Smooth muscle cell (in vitro differentiated cells): ENCODE measurements at regions not wholly inside any gene's neighbourhood (a gene's known extent, or its start where the extent isn't known, plus 50 kb on each side); places are given as distances from the start of the nearest gene placed in this dataset.

ENCODE experiments used
- DNase-seq: peaks from one replicate; lab custom pipeline; 2025; ENCODE audit not compliant: unreplicated experiment; lab: John Stamatoyannopoulos, UW
- H2AFZ ChIP-seq: fragments of 200-600 bp; sonication (generic); 2 replicates; pipeline ENCODE4 v1.6.0; 2016; ENCODE audit warnings: antibody characterized with exemption, low read depth, mild to moderate bottlenecking
- H3F3A ChIP-seq: fragments of 200-600 bp; sonication (generic); 2 replicates; pipeline ENCODE4 v1.6.0; 2017; ENCODE audit warnings: antibody characterized with exemption, low read depth
- H3K27ac ChIP-seq: fragments of 200-600 bp; sonication (generic); 2 replicates; pipeline ENCODE4 v1.5.1; 2016; ENCODE audit warnings: low read depth, mild to moderate bottlenecking
- H3K27me3 ChIP-seq: fragments of 200-600 bp; sonication (generic); 2 replicates; pipeline ENCODE4 v1.6.1; 2016; ENCODE audit warnings: low read depth, mild to moderate bottlenecking
- H3K36me3 ChIP-seq: fragments of 200-600 bp; sonication (generic); 2 replicates; pipeline ENCODE4 v1.5.1; 2016; ENCODE audit warnings: low read depth
- H3K4me1 ChIP-seq: fragments of 200-600 bp; sonication (generic); 2 replicates; pipeline ENCODE4 v1.5.1; 2016; ENCODE audit warnings: low read depth
- H3K4me2 ChIP-seq: fragments of 200-600 bp; sonication (generic); 2 replicates; pipeline ENCODE4 v1.6.0; 2016; ENCODE audit warnings: mild to moderate bottlenecking
- H3K4me3 ChIP-seq: fragments of 200-600 bp; sonication (generic); 2 replicates; pipeline ENCODE4 v1.5.1; 2016; ENCODE audit warnings: mild to moderate bottlenecking
- H3K79me2 ChIP-seq: fragments of 200-600 bp; sonication (generic); 2 replicates; pipeline ENCODE4 v1.6.0; 2016; ENCODE audit warnings: low read depth, mild to moderate bottlenecking
- H3K9ac ChIP-seq: fragments of 200-600 bp; sonication (generic); 2 replicates; pipeline ENCODE4 v1.6.0; 2016; ENCODE audit warnings: low read depth
- H3K9me3 ChIP-seq: fragments of 200-600 bp; sonication (generic); replicated peaks from 2 replicates; pipeline ENCODE4 v1.5.1; 2016; ENCODE audit warnings: low read depth
- H4K20me1 ChIP-seq: fragments of 200-600 bp; sonication (generic); 2 replicates; pipeline ENCODE4 v1.6.0; 2016; ENCODE audit warnings: low read depth
- WGBS: methylation state at CpG from one replicate; pipeline ENCODE4 v1.1.7; 2016; ENCODE audit warnings: low lambda C conversion rate; 5-methylcytosine and 5-hydroxymethylcytosine counted together
- TF ChIP-seq, protein P1 (sequence below): fragments of 200-600 bp; sonication (generic); IDR thresholded peaks from 2 replicates; pipeline ENCODE4 v1.5.1; 2017; ENCODE audit warnings: borderline replicate concordance, mild to moderate bottlenecking, antibody characterized with exemption; ENCODE audit not compliant: insufficient read depth, poor library complexity, severe bottlenecking

DNA sequence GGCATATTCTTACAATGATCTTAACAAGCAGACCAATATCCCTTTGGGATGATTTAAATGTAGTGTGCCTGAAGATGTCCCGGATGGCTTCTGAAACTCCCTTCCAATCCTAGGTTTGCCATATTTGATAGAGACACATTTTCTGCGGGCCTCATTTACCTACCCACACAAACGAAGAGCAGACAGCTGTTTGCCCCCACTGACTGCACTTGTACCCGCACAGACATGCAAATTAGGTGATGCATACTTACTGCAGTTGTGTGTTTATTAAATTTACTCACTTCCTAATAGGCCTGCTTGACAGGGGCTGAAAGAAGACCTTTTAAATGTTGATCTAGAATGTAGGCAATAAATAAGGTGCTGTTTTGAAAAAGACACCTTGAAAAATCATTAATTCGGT is 257.9 kb upstream of the RRP15 start:
- Histone ChIP-seq H3K4me3 (no peak overlapping the region), H3K9ac (no peak overlapping the region), H2AFZ (no peak overlapping the region), H3K4me2 (no peak overlapping the region), H3K4me1 (peaks cover 30% of the 10 kb centered on the region), H3K36me3 (no peaks in the 10 kb centered on the region), H3K79me2 (no peaks in the 10 kb centered on the region), H4K20me1 (no peaks in the 10 kb centered on the region), H3F3A (no peaks in the 10 kb centered on the region), H3K9me3 (no peaks in the 10 kb centered on the region), H3K27ac (no peak overlapping the region), H3K27me3 (no peaks in the 10 kb centered on the region)
- 90% methylated on average over 5 of the region's 5 CpGs for WGBS
- TF ChIP-seq, protein P1, sequence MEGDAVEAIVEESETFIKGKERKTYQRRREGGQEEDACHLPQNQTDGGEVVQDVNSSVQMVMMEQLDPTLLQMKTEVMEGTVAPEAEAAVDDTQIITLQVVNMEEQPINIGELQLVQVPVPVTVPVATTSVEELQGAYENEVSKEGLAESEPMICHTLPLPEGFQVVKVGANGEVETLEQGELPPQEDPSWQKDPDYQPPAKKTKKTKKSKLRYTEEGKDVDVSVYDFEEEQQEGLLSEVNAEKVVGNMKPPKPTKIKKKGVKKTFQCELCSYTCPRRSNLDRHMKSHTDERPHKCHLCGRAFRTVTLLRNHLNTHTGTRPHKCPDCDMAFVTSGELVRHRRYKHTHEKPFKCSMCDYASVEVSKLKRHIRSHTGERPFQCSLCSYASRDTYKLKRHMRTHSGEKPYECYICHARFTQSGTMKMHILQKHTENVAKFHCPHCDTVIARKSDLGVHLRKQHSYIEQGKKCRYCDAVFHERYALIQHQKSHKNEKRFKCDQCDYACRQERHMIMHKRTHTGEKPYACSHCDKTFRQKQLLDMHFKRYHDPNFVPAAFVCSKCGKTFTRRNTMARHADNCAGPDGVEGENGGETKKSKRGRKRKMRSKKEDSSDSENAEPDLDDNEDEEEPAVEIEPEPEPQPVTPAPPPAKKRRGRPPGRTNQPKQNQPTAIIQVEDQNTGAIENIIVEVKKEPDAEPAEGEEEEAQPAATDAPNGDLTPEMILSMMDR, result no peak
- DNase-seq, result no peak

DNA sequence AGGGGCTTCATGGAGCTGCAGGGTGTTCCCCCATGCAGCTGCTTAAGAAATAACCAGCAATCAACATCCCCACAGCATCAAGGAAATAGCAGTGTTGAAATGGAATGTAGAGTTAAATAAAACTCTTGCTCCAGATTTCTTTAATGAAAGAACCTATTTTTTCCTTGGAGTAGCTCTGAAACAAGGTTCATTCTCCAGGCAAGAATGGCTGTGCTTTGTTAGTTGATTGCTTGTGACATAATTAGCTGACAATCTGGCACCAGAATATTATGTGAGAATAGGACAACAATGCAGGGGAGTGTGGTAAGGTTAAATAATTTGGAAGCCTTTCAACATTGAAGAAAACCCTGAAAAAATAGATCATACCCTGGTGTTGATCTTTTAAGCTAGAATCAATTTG is 254.2 kb upstream of the RRP15 start:
- no peaks in the 10 kb centered on the region for H3K36me3 ChIP-seq
- no peak overlapping the region for H3K27ac ChIP-seq

DNA sequence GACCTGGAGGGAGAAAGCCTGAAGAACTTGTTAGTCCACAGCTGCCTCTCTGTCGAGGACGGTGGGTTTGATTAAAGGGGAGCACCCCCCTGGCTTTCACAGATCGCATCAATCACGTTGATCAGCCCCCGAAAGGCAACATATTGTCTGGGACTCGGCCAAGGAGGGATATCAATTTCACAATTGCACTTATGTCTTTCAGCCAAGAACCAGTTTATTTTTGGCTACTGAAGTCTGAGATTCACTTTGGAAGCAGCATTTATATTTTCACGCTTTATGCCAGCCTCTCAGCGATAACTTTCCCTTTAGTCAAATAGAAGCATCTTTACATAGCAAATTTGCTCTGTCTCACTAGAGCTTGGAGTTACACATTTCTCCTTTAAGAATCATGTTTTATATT is 253.2 kb upstream of the RRP15 start:
- Histone ChIP-seq H3K4me3 (no peak overlapping the region), H3K27ac (no peak overlapping the region), H3K4me1 (peaks cover 27% of the 10 kb centered on the region), H3K27me3 (peaks cover 8% of the 10 kb centered on the region), H2AFZ (no peak overlapping the region), H3K36me3 (no peaks in the 10 kb centered on the region), H4K20me1 (no peaks in the 10 kb centered on the region), H3K79me2 (no peaks in the 10 kb centered on the region), H3K4me2 (no peak overlapping the region), H3K9ac (no peak overlapping the region), H3K9me3 (no peaks in the 10 kb centered on the region), H3F3A (no peaks in the 10 kb centered on the region)
- DNase-seq, result no peak
- TF ChIP-seq, protein P1, result no peak
- 80% methylated on average over 8 of the region's 8 CpGs for WGBS

More for the DNA sequence above, 254.2 kb upstream of the RRP15 start:
- H2AFZ ChIP-seq, result no peak overlapping the region
- DNase-seq, result no peak
- peaks cover 27% of the 10 kb centered on the region for H3K4me1 ChIP-seq
- H3K79me2 ChIP-seq, result no peaks in the 10 kb centered on the region
- no peaks in the 10 kb centered on the region for H3K9me3 ChIP-seq
- TF ChIP-seq, protein P1, result no peak
- no peaks in the 10 kb centered on the region for H4K20me1 ChIP-seq
- peaks cover 8% of the 10 kb centered on the region for H3K27me3 ChIP-seq
- no peak overlapping the region for H3K9ac ChIP-seq
- H3K4me3 ChIP-seq, result no peak overlapping the region
- no peaks in the 10 kb centered on the region for H3F3A ChIP-seq
- H3K4me2 ChIP-seq, result no peak overlapping the region

DNA sequence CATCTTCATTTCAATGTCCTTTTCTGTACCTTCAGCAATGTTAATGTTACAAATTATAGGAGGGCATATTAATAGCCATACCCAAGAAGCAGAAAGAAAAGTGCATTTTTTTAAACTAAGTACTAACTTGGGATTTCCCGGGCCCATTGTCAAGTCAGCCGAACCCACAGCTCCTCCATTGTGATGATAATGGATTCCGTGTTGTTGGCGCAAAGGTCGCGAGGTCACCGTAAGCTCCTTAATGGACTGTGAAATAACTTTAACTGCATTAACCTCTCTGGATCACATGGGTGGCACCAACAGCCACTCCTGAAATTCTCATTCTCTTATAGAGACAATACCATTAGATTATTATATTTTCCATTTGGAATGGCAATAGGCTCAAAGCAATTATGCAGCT is 250.6 kb upstream of the RRP15 start:
- Histone ChIP-seq H3K27me3 (peaks cover 8% of the 10 kb centered on the region), H3K4me2 (no peak overlapping the region), H3K27ac (no peak overlapping the region), H3K4me1 (peaks cover 27% of the 10 kb centered on the region), H3K4me3 (no peak overlapping the region), H3K9me3 (no peaks in the 10 kb centered on the region), H3K36me3 (no peaks in the 10 kb centered on the region), H2AFZ (no peak overlapping the region), H4K20me1 (no peaks in the 10 kb centered on the region), H3F3A (no peaks in the 10 kb centered on the region), H3K9ac (no peak overlapping the region), H3K79me2 (no peaks in the 10 kb centered on the region)
- no peak for DNase-seq
- WGBS, result 35% methylated on average over 7 of the region's 7 CpGs
- TF ChIP-seq, protein P1, result no peak
